ENCODE measurements at regions not wholly inside any gene's neighbourhood (a gene's known extent, or its start where the extent isn't known, plus 50 kb on each side); places are given as distances from the start of the nearest gene placed in this dataset.

DNA sequence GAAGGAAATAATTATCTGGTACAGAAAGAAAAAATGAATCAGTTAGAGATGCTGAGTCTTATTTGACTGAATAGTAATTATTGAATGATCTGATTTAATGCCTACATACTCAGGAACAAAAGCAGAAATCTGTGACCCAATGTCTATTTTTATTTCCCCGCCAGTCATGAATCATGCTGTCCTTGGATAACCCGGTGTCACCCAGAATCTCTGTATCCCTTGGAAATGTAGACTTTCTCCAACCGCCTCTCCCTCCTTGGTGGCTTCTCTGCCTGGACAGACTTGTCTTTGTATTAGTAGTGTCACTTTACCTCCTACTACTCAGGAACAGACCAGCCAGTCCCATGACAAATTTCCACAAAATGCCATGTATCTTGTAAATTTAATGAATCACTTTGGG, 173.3 kb upstream of the PDGFD start:
- in situ Hi-C loops (cut with MboI; ENCODE audit: low sequenced_read_pairs), result no loop called here
- no peak for ATAC-seq (ENCODE audit: low read depth)

More for the DNA sequence above, 173.3 kb upstream of the PDGFD start:
- H2BK120ac ChIP-seq (ENCODE audit: low read depth, low read length), result no peak overlapping the region
- no peak overlapping the region for H2BK20ac ChIP-seq (ENCODE audit: low read depth, low read length)
- no peak overlapping the region for H3K4ac ChIP-seq (ENCODE audit: low read depth, low read length)
- intact Hi-C loops (cut with micrococcal nuclease), result no loop called here
- no peaks in the 10 kb centered on the region for H3K9me1 ChIP-seq (ENCODE audit: insufficient read depth, low read length)
- H3K9ac ChIP-seq (ENCODE audit: low read depth, low read length), result no peak overlapping the region
- H4K91ac ChIP-seq (ENCODE audit: insufficient read depth, low read depth, low read length), result no peak overlapping the region
- H2BK15ac ChIP-seq (ENCODE audit: low read depth, low read length), result no peak overlapping the region
- no peak overlapping the region for H3K4me2 ChIP-seq (ENCODE audit: low read depth, low read length)
- dilution Hi-C loops (cut with HindIII; ENCODE audit: low sequenced_read_pairs, unreplicated experiment), result no loop called here
- ChIA-PET POLR2A (ENCODE audit: unreplicated experiment) (no interaction called here), CTCF (no interaction called here)
- DNase-seq, result no peak
- peak overlapping the region; percentile 33; the same call in 1 of the 2 replicates for H3K18ac ChIP-seq (ENCODE audit: low read depth, low read length)
- no peaks in the 10 kb centered on the region for H4K20me1 ChIP-seq (ENCODE audit: insufficient read depth, low read length)
- H3K79me1 ChIP-seq (ENCODE audit: low read depth in 1 of 2, low read length in 2 of 2), result no peaks in the 10 kb centered on the region
- no peak overlapping the region for H3K27ac ChIP-seq (ENCODE audit: insufficient read depth, low read length)
- no peak overlapping the region for H3K56ac ChIP-seq (ENCODE audit: extremely low read depth, insufficient read depth, low read length)
- no peak overlapping the region for H2BK5ac ChIP-seq (ENCODE audit: low read depth, low read length, poor library complexity, severe bottlenecking)
- H3K36me3 ChIP-seq (ENCODE audit: control insufficient read depth, insufficient read depth, low read length), result no peaks in the 10 kb centered on the region
- H3K4me1 ChIP-seq (ENCODE audit: control insufficient read depth, insufficient read depth, low read length), result peaks cover 1% of the 10 kb centered on the region; the same call in 1 of the 2 replicates
- H4K5ac ChIP-seq (ENCODE audit: low read depth, low read length), result peak overlapping the region; percentile 59; the same call in 1 of the 2 replicates
- no peak overlapping the region for H2AFZ ChIP-seq (replicated peaks; ENCODE audit: low read length, poor library complexity)
- H3K23ac ChIP-seq (ENCODE audit: low read depth, low read length), result no peak overlapping the region
- no peak overlapping the region; a peak in 1 of 4 replicates for H4K8ac ChIP-seq (ENCODE audit: low read depth in 2 of 2, low read length in 2 of 2)
- H3K4me3 ChIP-seq (ENCODE audit: insufficient read depth, low read depth, low read length), result no peak overlapping the region
- no peak overlapping the region for H2AK5ac ChIP-seq (ENCODE audit: low read depth, low read length)
- H2AK9ac ChIP-seq (replicated peaks; ENCODE audit: low read depth, low read length, poor library complexity), result no peak overlapping the region
- TF ChIP-seq SMC3 (IDR thresholded peaks at IDR 0.05; ENCODE audit: low read depth, low read length), result no peak
- TF ChIP-seq CEBPB (IDR thresholded peaks at IDR 0.05; ENCODE audit: low read depth, low read length), result no peak
- no peak for TF ChIP-seq CHD1 (IDR thresholded peaks at IDR 0.05; ENCODE audit: low read depth, low read length)
- TF ChIP-seq MAZ (IDR thresholded peaks at IDR 0.05; ENCODE audit: borderline replicate concordance, low read depth, low read length), result no peak
- TF ChIP-seq ELK1 (IDR thresholded peaks at IDR 0.05; ENCODE audit: borderline replicate concordance, low read depth, low read length), result no peak
- no peak for TF ChIP-seq CTCF (conservative IDR thresholded peaks at IDR 0.05; ENCODE audit: low read depth, low read length)
- TF ChIP-seq BHLHE40 (IDR thresholded peaks at IDR 0.05; ENCODE audit: low read depth, low read length), result no peak
- TF ChIP-seq RFX5 (IDR thresholded peaks at IDR 0.05; ENCODE audit: low read depth, low read length), result no peak
- TF ChIP-seq FOS (IDR thresholded peaks at IDR 0.05; ENCODE audit: low read depth, low read length), result no peak
- TF ChIP-seq MXI1 (IDR thresholded peaks at IDR 0.05; ENCODE audit: borderline replicate concordance, low read depth, low read length), result no peak
- TF ChIP-seq RAD21 (IDR thresholded peaks at IDR 0.05; ENCODE audit: low read length), result no peak
- TF ChIP-seq USF2 (IDR thresholded peaks at IDR 0.05; ENCODE audit: low read depth, low read length), result no peak
- TF ChIP-seq RCOR1 (IDR thresholded peaks at IDR 0.05; ENCODE audit: insufficient replicate concordance, low read length), result no peak
- no peak overlapping the region for H3K14ac ChIP-seq (replicated peaks; ENCODE audit: low read depth, low read length)
- no TSS peak for BruUV-seq (replicated peaks)
- no CpG with 5 or more reads among the region's 3 CpGs for WGBS, 2 experiments (ENCODE audit: extremely low coverage in 2 of 2, insufficient read length in 1 of 2)
- H3K27me3 ChIP-seq (ENCODE audit: control insufficient read depth, insufficient read depth, low read length), result no peaks in the 10 kb centered on the region
- no peaks in the 10 kb centered on the region for H3K9me3 ChIP-seq (ENCODE audit: control insufficient read depth, insufficient read depth, low read length)

All from IMR-90 (cell line).